Hippocampal formation (tissue), 2 donors: ENCODE measurements at regions not wholly inside any gene's neighbourhood (a gene's known extent, or its start where the extent isn't known, plus 50 kb on each side); places are given as distances from the start of the nearest gene placed in this dataset.

Source experiments
- DNase-seq, 2 donors: peaks; one replicate each; lab custom pipeline; 2025; lab: John Stamatoyannopoulos, UW

GRCh38 chr20:52780462-52780861 lies 191.7 kb upstream of the TSHZ2 start:
- no peak for DNase-seq

GRCh38 chr20:52779125-52779524 lies 193.0 kb upstream of the TSHZ2 start:
- DNase-seq, result no peak

GRCh38 chr20:52777171-52777570 lies 195.0 kb upstream of the TSHZ2 start:
- DNase-seq, result no peak

- DNase-seq, result no peak
These were observed 196.4 kb upstream of the TSHZ2 start for GRCh38 chr20:52775786-52776185.

- DNase-seq, result no peak
These were observed 203.5 kb upstream of the TSHZ2 start for GRCh38 chr20:52768694-52769093.

- no peak for DNase-seq
These were observed 205.3 kb upstream of the TSHZ2 start for GRCh38 chr20:52766645-52767435.

GRCh38 chr20:52763321-52763853 lies 208.8 kb upstream of the TSHZ2 start:
- DNase-seq, result no peak

- DNase-seq, result no peak
These were observed 210.3 kb upstream of the TSHZ2 start for GRCh38 chr20:52761867-52762266.

GRCh38 chr20:52760791-52761190 lies 211.4 kb upstream of the TSHZ2 start:
- no peak for DNase-seq

GRCh38 chr20:52757411-52757810 lies 214.7 kb upstream of the TSHZ2 start:
- DNase-seq, result no peak

GRCh38 chr20:52755744-52756143 lies 216.4 kb upstream of the TSHZ2 start:
- no peak for DNase-seq

GRCh38 chr20:52754366-52754765 lies 217.8 kb upstream of the TSHZ2 start:
- DNase-seq, result no peak

GRCh38 chr20:52752023-52752422 lies 220.1 kb upstream of the TSHZ2 start:
- DNase-seq, result no peak

GRCh38 chr20:52751571-52751970 lies 220.6 kb upstream of the TSHZ2 start:
- no peak for DNase-seq

- no peak for DNase-seq
These were observed 222.2 kb upstream of the TSHZ2 start for GRCh38 chr20:52749938-52750337.

GRCh38 chr20:52748990-52749389 lies 223.2 kb upstream of the TSHZ2 start:
- DNase-seq, result no peak

GRCh38 chr20:52748285-52748932 lies 223.7 kb upstream of the TSHZ2 start:
- DNase-seq, result no peak

- no peak for DNase-seq
These were observed 224.3 kb upstream of the TSHZ2 start for GRCh38 chr20:52747845-52748284.

- DNase-seq, result no peak
These were observed 225.4 kb upstream of the TSHZ2 start for GRCh38 chr20:52746770-52747169.

- no peak for DNase-seq
These were observed 226.0 kb upstream of the TSHZ2 start for GRCh38 chr20:52746190-52746589.

- no peak for DNase-seq
These were observed 227.7 kb upstream of the TSHZ2 start for GRCh38 chr20:52744441-52744840.

- DNase-seq, result no peak
These were observed 234.1 kb upstream of the TSHZ2 start for GRCh38 chr20:52738081-52738480.

- DNase-seq, result no peak
These were observed 235.7 kb upstream of the TSHZ2 start for GRCh38 chr20:52736507-52736906.
